CD4-positive, alpha-beta memory T cell (primary cell): ENCODE measurements at regions not wholly inside any gene's neighbourhood (a gene's known extent, or its start where the extent isn't known, plus 50 kb on each side); places are given as distances from the start of the nearest gene placed in this dataset.

Experiments used
- CTCF ChIA-PET: fragments of 350-600 bp; sonication (Branson Sonifier 250); formaldehyde crosslinking; loops from one replicate; lab custom pipeline; 2021; ENCODE audit warnings: inconsistent platforms; ENCODE audit not compliant: partially characterized antibody; lab: Charles Lee
- POLR2A ChIA-PET: fragments of 350-600 bp; sonication (Branson Sonifier 250); formaldehyde crosslinking; loops from one replicate; lab custom pipeline; 2021; ENCODE audit not compliant: partially characterized antibody; lab: Charles Lee
- DNase-seq, 5 donors: peaks; one replicate each; pipeline versions ENCODE4 v3.0.0 to v3.0.0-alpha.2; 2020 to 2022; ENCODE audit warnings: mixed read lengths in 1 of 5
- H3K27ac ChIP-seq: one replicate; pipeline ENCODE4 v1.7.0; 2013; ENCODE audit warnings: low read depth, low read length
- H3K27me3 ChIP-seq: 2 replicates; pipeline ENCODE4 v1.7.0; 2013; ENCODE audit warnings: mild to moderate bottlenecking, low read length, moderate library complexity; ENCODE audit not compliant: insufficient read depth
- H3K36me3 ChIP-seq: 2 replicates; pipeline ENCODE4 v1.7.0; 2013; ENCODE audit warnings: mild to moderate bottlenecking, low read length, moderate library complexity; ENCODE audit not compliant: insufficient read depth
- H3K4me1 ChIP-seq: 2 replicates; pipeline ENCODE4 v1.7.0; 2013; ENCODE audit warnings: mild to moderate bottlenecking, low read length, moderate library complexity; ENCODE audit not compliant: insufficient read depth
- H3K4me3 ChIP-seq, 2 donors: one replicate each; pipeline ENCODE4 v1.7.0; 2013; ENCODE audit warnings: low read length in 2 of 2, mild to moderate bottlenecking in 1 of 2
- H3K9me3 ChIP-seq, 2 donors: one replicate each; pipeline ENCODE4 v1.7.0; 2013; ENCODE audit warnings: low read length in 2 of 2, control low read depth in 1 of 2; ENCODE audit not compliant: control insufficient read depth in 1 of 2
- H3K27ac Mint-ChIP-seq, 7 donors: one replicate each; pipeline ENCODE4 v1.8.0; 2020 to 2021; ENCODE audit warnings: mixed read lengths in 7 of 7, mild to moderate bottlenecking in 6 of 7, inconsistent platforms in 3 of 7, moderate library complexity in 3 of 7
- H3K27me3 Mint-ChIP-seq, 2 donors: one replicate each; pipeline ENCODE4 v1.8.0; 2020 to 2021; ENCODE audit warnings: mixed read lengths in 2 of 2
- H3K36me3 Mint-ChIP-seq, 2 donors: one replicate each; pipeline ENCODE4 v1.8.0; 2020 to 2021; ENCODE audit warnings: mixed read lengths in 2 of 2, inconsistent platforms in 1 of 2, mild to moderate bottlenecking in 1 of 2
- H3K4me1 Mint-ChIP-seq, 4 donors: one replicate each; pipeline ENCODE4 v1.8.0; 2020 to 2021; ENCODE audit warnings: mixed read lengths in 4 of 4, mild to moderate bottlenecking in 1 of 4
- H3K4me3 Mint-ChIP-seq, 8 donors: one replicate each; pipeline ENCODE4 v1.8.0; 2020 to 2021; ENCODE audit warnings: mixed read lengths in 8 of 8, mild to moderate bottlenecking in 7 of 8, moderate library complexity in 6 of 8, inconsistent platforms in 3 of 8
- H3K9me3 Mint-ChIP-seq, 8 donors: one replicate each; pipeline ENCODE4 v1.8.0; 2020 to 2021; ENCODE audit warnings: mixed read lengths in 8 of 8, mild to moderate bottlenecking in 5 of 8, inconsistent platforms in 3 of 8, moderate library complexity in 1 of 8
- intact Hi-C: fragments of 100-400 bp; cut with micrococcal nuclease; formaldehyde crosslinking; loops from one replicate; pipeline ENCODE4 v1.15.1; 2023

- Histone ChIP-seq H3K4me1 (no peaks in the 10 kb centered on the region), H3K9me3 (no peaks in the 10 kb centered on the region), H3K27ac (no peak overlapping the region), H3K4me3 (no peak overlapping the region), H3K36me3 (no peaks in the 10 kb centered on the region), H3K27me3 (no peaks in the 10 kb centered on the region)
- H3K36me3 Mint-ChIP-seq = no peaks in the 10 kb centered on the region
- POLR2A ChIA-PET = no interaction called here
- CTCF ChIA-PET = no interaction called here
- peak overlapping the region in 1 of 7 donors; percentile 42 for H3K27ac Mint-ChIP-seq
- intact Hi-C loops = no loop called here
- no peak overlapping the region for H3K4me3 Mint-ChIP-seq
- peaks cover 7 to 11% (median 8%) of the 10 kb centered on the region in 4 donors for H3K4me1 Mint-ChIP-seq
- no peaks in the 10 kb centered on the region for H3K9me3 Mint-ChIP-seq
- H3K27me3 Mint-ChIP-seq = peaks cover 3 to 7% of the 10 kb centered on the region in 2 donors
- DNase-seq = no peak
These were observed 210.7 kb upstream of the COPS8 start for GRCh38 chr2:236874866-236875481.

GRCh38 chr2:236875906-236876505, 209.7 kb upstream of the COPS8 start:
- H3K27me3 ChIP-seq = no peaks in the 10 kb centered on the region
- Mint-ChIP-seq H3K4me3 (peak overlapping the region in 1 of 8 donors; percentile 50), H3K4me1 (peaks cover 7 to 11% (median 8%) of the 10 kb centered on the region in 4 donors), H3K27me3 (peaks cover 3 to 7% of the 10 kb centered on the region in 2 donors), H3K36me3 (no peaks in the 10 kb centered on the region), H3K27ac (no peak overlapping the region), H3K9me3 (no peaks in the 10 kb centered on the region)
- H3K36me3 ChIP-seq = no peaks in the 10 kb centered on the region
- ChIA-PET CTCF (no interaction called here), POLR2A (no interaction called here)
- no peaks in the 10 kb centered on the region for H3K9me3 ChIP-seq
- H3K4me1 ChIP-seq = no peaks in the 10 kb centered on the region
- intact Hi-C loops = no loop called here
- DNase-seq = no peak
- H3K4me3 ChIP-seq = no peak overlapping the region
- H3K27ac ChIP-seq = no peak overlapping the region

DNA sequence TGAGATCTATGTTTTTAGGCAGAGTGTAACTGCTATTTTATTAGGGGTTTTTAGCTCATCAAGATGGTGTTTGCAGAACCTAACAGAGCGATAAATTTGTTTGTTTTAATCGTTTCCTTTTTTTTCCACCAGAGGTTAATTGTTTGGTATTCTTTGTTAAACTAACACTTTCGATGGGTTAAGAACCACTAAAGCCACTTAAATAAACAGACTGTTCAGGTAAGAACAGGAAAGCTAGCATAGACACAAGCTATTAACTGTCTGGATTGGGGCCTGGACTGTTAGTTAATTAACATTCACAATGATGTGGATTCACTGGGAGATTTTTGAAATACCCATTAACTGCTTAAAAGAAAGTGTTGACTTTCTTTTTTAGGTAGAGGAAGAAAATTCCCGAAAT, 209.0 kb upstream of the COPS8 start:
- Histone ChIP-seq H3K36me3 (no peaks in the 10 kb centered on the region), H3K4me3 (no peak overlapping the region), H3K27me3 (no peaks in the 10 kb centered on the region), H3K9me3 (no peaks in the 10 kb centered on the region), H3K27ac (no peak overlapping the region), H3K4me1 (no peaks in the 10 kb centered on the region)
- ChIA-PET POLR2A (no interaction called here), CTCF (no interaction called here)
- H3K4me3 Mint-ChIP-seq = no peak overlapping the region
- peaks cover 3 to 7% of the 10 kb centered on the region in 2 donors for H3K27me3 Mint-ChIP-seq
- intact Hi-C loops = no loop called here
- H3K4me1 Mint-ChIP-seq = peaks cover 2 to 6% (median 3%) of the 10 kb centered on the region in 4 donors
- no peak for DNase-seq
- H3K27ac Mint-ChIP-seq = no peak overlapping the region
- H3K9me3 Mint-ChIP-seq = no peaks in the 10 kb centered on the region
- H3K36me3 Mint-ChIP-seq = no peaks in the 10 kb centered on the region

DNA sequence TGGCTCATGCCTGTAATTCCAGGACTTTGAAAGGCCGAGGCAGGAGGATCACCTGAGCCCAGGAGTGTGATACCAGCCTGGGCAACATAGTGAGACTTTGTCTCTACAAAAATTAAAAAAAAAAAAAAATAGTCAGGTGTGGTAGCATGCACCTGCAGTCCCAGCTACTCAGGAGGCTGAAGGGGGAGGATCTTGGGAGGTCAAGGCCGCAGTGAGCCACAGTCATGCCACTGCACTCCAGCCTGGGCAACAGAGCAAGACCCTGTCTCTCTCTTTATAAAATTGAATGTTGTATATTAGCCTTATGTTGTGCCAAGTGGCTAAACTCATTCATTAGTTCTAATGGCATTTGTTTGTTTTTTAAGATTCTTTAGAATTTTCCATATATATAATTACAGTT, 207.7 kb upstream of the COPS8 start:
- no peaks in the 10 kb centered on the region for H3K9me3 ChIP-seq
- H3K9me3 Mint-ChIP-seq = no peaks in the 10 kb centered on the region
- ChIA-PET POLR2A (no interaction called here), CTCF (no interaction called here)
- H3K36me3 ChIP-seq = no peaks in the 10 kb centered on the region
- no peaks in the 10 kb centered on the region for H3K27me3 ChIP-seq
- H3K27ac ChIP-seq = no peak overlapping the region
- no peak overlapping the region for H3K4me3 ChIP-seq
- H3K27me3 Mint-ChIP-seq = peaks cover 3 to 7% of the 10 kb centered on the region in 2 donors
- no peaks in the 10 kb centered on the region for H3K36me3 Mint-ChIP-seq
- no peaks in the 10 kb centered on the region for H3K4me1 ChIP-seq
- no peak for DNase-seq
- intact Hi-C loops = no loop called here
- H3K4me3 Mint-ChIP-seq = no peak overlapping the region
- no peak overlapping the region for H3K27ac Mint-ChIP-seq
- no peaks in the 10 kb centered on the region for H3K4me1 Mint-ChIP-seq

GRCh38 chr2:236879416-236879963, 206.2 kb upstream of the COPS8 start:
- Mint-ChIP-seq H3K4me1 (no peaks in the 10 kb centered on the region), H3K27ac (no peak overlapping the region), H3K36me3 (no peaks in the 10 kb centered on the region), H3K4me3 (no peak overlapping the region), H3K9me3 (no peaks in the 10 kb centered on the region), H3K27me3 (peaks cover 5 to 7% of the 10 kb centered on the region in 2 donors)
- Histone ChIP-seq H3K36me3 (no peaks in the 10 kb centered on the region), H3K4me1 (no peaks in the 10 kb centered on the region), H3K9me3 (no peaks in the 10 kb centered on the region), H3K4me3 (no peak overlapping the region), H3K27me3 (no peaks in the 10 kb centered on the region), H3K27ac (no peak overlapping the region)
- ChIA-PET CTCF (no interaction called here), POLR2A (interaction anchor here (1.8 kb wide), 1 partner anchor 8 kb away, joined by 5 read pairs; no protein-coding TSS in a partner anchor)
- intact Hi-C loops = no loop called here
- DNase-seq = no peak

DNA sequence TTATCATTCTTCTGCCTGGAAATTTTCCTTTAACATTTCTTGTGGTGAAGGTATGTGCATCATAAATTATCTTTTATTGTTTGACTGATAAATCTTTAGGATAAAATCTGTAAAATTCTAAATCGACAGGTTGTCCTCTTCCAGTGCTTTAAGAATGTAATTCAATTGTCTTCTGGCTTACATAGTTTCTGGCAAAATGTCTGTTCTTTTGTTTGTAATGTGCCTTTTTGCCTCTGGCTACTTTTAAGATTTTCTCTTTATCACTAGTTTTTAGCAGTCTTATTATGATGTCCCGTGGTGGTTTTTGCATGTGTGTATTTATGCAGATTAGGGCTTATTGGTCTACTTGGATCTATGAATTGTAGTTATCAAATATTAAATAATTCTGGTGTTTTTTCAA, 203.6 kb upstream of the COPS8 start:
- no peak for DNase-seq
- Mint-ChIP-seq H3K4me1 (no peaks in the 10 kb centered on the region), H3K9me3 (no peaks in the 10 kb centered on the region), H3K27ac (no peak overlapping the region), H3K4me3 (no peak overlapping the region), H3K36me3 (no peaks in the 10 kb centered on the region), H3K27me3 (peaks cover 4 to 9% of the 10 kb centered on the region in 2 donors)
- Histone ChIP-seq H3K9me3 (no peaks in the 10 kb centered on the region), H3K27me3 (no peaks in the 10 kb centered on the region), H3K4me3 (no peak overlapping the region), H3K4me1 (no peaks in the 10 kb centered on the region), H3K27ac (no peak overlapping the region), H3K36me3 (no peaks in the 10 kb centered on the region)
- intact Hi-C loops = no loop called here
- ChIA-PET POLR2A (no interaction called here), CTCF (no interaction called here)

DNA sequence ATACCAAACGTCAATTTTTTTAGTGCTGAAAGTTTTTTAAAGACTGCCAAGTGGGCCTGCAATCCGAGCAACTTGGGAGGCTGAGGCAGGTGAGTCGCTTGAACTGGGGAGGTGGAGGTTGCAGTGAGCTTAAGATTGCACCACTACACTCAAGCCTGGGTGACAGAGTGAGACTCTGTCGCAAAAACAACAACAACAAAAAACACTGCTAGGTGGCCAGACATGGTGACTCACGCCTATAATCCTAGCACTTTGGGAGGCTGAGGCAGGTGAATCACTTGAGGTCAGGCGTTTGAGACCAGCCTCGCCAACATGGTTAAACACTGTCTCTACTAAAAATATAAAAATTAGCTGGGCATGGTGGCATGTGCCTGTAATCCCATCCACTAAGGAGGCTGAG, 202.8 kb upstream of the COPS8 start:
- H3K4me3 ChIP-seq = no peak overlapping the region
- DNase-seq = no peak
- no peak overlapping the region for H3K27ac ChIP-seq
- intact Hi-C loops = no loop called here
- no peaks in the 10 kb centered on the region for H3K4me1 ChIP-seq
- H3K9me3 ChIP-seq = no peaks in the 10 kb centered on the region
- H3K36me3 Mint-ChIP-seq = no peaks in the 10 kb centered on the region
- no peaks in the 10 kb centered on the region for H3K4me1 Mint-ChIP-seq
- CTCF ChIA-PET = no interaction called here
- POLR2A ChIA-PET = no interaction called here
- peaks cover 4 to 10% of the 10 kb centered on the region in 2 donors for H3K27me3 Mint-ChIP-seq
- H3K36me3 ChIP-seq = no peaks in the 10 kb centered on the region
- H3K27ac Mint-ChIP-seq = no peak overlapping the region
- H3K9me3 Mint-ChIP-seq = no peaks in the 10 kb centered on the region
- no peaks in the 10 kb centered on the region for H3K27me3 ChIP-seq
- H3K4me3 Mint-ChIP-seq = no peak overlapping the region
